Mesodermal cell (in vitro differentiated cells): ENCODE measurements at regions not wholly inside any gene's neighbourhood (a gene's known extent, or its start where the extent isn't known, plus 50 kb on each side); places are given as distances from the start of the nearest gene placed in this dataset.

Experiments
- H3K27ac ChIP-seq: 2 replicates; pipeline ENCODE4 v1.7.0; 2013; ENCODE audit warnings: mild to moderate bottlenecking, low read depth, low read length, moderate library complexity; ENCODE audit not compliant: severe bottlenecking
- H3K36me3 ChIP-seq: 2 replicates; pipeline ENCODE4 v1.7.1; 2013; ENCODE audit warnings: mild to moderate bottlenecking, low read length, moderate library complexity; ENCODE audit not compliant: control insufficient read depth, insufficient read depth
- H3K4me1 ChIP-seq: one replicate; pipeline ENCODE4 v1.7.1; 2013; ENCODE audit warnings: mild to moderate bottlenecking, low read length; ENCODE audit not compliant: insufficient read depth, control insufficient read depth, poor library complexity, severe bottlenecking
- H3K4me3 ChIP-seq: 2 replicates; pipeline ENCODE4 v1.7.0; 2013; ENCODE audit warnings: low read length, control low read depth, mild to moderate bottlenecking; ENCODE audit not compliant: insufficient read depth, poor library complexity, severe bottlenecking; ENCODE audit errors: extremely low read depth
- H3K9me3 ChIP-seq: 2 replicates; pipeline ENCODE4 v1.7.1; 2013; ENCODE audit warnings: mild to moderate bottlenecking, low read length, moderate library complexity; ENCODE audit not compliant: control insufficient read depth
- WGBS, 2 experiments: methylation state at CpG; one replicate each; pipeline ENCODE4 v1.1.5; 2013; ENCODE audit warnings: missing lambda C conversion rate in 2 of 2; ENCODE audit not compliant: insufficient coverage in 2 of 2; 5-methylcytosine and 5-hydroxymethylcytosine counted together

DNA sequence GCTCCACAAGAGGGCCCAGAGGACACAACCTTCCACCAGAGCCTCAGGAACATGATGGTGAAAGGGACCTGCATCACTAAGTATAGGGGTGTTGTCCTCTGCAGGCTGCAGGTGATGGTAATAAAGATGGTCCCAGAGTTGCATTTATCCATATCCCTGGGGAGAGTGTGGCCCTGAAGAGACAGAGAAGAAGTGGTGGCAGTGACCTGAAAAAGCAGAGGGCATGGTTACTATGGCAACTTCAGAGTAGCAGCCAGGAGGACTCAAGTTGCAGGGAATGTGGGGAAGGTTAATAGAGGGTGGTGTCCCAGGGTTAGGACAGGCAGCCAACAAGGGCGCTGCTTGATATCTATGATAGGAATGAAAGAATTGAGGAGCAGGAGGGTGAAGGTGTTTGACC, 57.1 kb downstream of the HLA-A start:
- Histone ChIP-seq H3K4me1 (no peaks in the 10 kb centered on the region), H3K27ac (no peak overlapping the region), H3K4me3 (no peak overlapping the region), H3K36me3 (no peaks in the 10 kb centered on the region), H3K9me3 (no peaks in the 10 kb centered on the region)
- WGBS, 2 experiments = 80% methylated on average over 1 of the region's 1 CpG; no CpG with 5 or more reads in 1 of the 2 experiments

- Histone ChIP-seq H3K9me3 (no peaks in the 10 kb centered on the region), H3K36me3 (no peaks in the 10 kb centered on the region), H3K4me3 (no peak overlapping the region), H3K4me1 (no peaks in the 10 kb centered on the region), H3K27ac (no peak overlapping the region)
- 87 to 95% methylated on average over 7 to 8 of the region's 9 CpGs for WGBS, 2 experiments
Measured at GRCh38 chr6:30000156-30000791, 57.9 kb downstream of the HLA-A start.

- WGBS, 2 experiments = 79 to 80% methylated on average over 3 of the region's 3 CpGs
- Histone ChIP-seq H3K27ac (no peak overlapping the region), H3K4me1 (no peaks in the 10 kb centered on the region), H3K36me3 (no peaks in the 10 kb centered on the region), H3K4me3 (no peak overlapping the region), H3K9me3 (no peaks in the 10 kb centered on the region)
Measured at GRCh38 chr6:30002871-30003270, 58.2 kb upstream of the POLR1H start.

DNA sequence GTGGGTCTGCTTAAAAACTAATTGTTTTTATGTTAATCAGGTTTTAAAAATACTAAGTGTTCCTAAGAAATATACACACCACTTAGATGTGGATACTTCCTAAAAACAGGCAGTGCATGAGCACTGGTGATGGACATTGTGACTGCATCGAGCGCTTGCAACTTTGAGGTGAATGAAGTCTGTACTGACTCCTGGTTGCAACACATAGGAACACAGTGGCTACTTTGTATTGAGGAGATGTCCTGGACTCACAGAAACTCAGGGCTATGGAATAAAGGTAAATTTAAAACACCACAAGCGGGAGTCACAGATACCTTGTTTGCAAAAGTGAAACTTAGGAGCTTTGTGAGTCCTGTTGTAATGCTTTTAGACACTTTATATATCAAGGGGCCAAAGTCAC, 55.6 kb upstream of the POLR1H start:
- H3K4me3 ChIP-seq = no peak overlapping the region
- no peaks in the 10 kb centered on the region for H3K9me3 ChIP-seq
- WGBS, 2 experiments = 62 to 85% methylated on average over 3 of the region's 3 CpGs

DNA sequence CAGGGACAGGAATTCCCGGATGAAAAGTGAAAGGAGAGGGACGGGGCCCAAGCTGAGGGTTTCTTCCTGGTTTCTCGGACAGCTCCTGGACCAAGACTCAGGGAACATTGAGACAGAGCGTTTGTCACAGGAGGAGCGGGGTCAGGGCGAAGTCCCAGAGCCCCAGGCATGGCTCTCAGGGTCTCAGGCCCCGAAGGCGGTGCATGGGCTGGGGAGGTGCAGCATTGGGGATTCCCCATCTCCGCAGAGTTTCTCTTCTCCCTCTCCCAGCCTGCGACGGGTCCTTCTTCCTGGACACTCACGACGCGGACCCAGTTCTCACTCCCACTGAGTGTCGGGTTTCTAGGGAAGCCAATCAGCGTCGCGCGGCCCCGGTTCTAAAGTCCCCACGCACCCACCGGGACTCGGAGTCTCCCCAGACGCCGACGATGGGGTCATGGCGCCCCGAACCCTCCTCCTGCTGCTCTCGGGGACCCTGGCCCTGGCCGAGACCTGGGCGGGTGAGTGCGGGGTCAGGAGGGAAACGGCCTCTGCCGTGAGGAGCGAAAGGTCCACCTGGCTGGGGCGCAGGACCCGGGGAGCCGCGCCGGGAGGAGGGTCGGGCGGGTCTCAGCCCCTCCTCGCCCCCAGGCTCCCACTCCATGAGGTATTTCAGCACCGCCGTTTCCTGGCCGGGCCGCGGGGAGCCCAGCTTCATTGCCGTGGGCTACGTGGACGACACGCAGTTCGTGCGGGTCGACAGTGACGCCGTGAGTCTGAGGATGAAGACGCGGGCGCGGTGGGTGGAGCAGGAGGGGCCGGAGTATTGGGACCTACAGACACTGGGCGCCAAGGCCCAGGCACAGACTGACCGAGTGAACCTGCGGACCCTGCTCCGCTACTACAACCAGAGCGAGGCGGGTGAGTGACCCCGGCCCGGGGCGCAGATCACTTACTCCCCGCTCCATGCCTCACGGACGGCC, 54.6 kb upstream of the POLR1H start:
- H3K36me3 ChIP-seq = no peaks in the 10 kb centered on the region
- 6 to 8% methylated on average over 60 to 61 of the region's 74 CpGs for WGBS, 2 experiments

More for the DNA sequence above, 55.6 kb upstream of the POLR1H start:
- no peaks in the 10 kb centered on the region for H3K4me1 ChIP-seq
- H3K36me3 ChIP-seq = no peaks in the 10 kb centered on the region
- no peak overlapping the region for H3K27ac ChIP-seq

GRCh38 chr6:30007132-30007764, 53.8 kb upstream of the POLR1H start:
- H3K9me3 ChIP-seq = no peaks in the 10 kb centered on the region

More for the DNA sequence above, 54.6 kb upstream of the POLR1H start:
- no peak overlapping the region for H3K27ac ChIP-seq
- peak overlapping the region; percentile 19 for H3K4me3 ChIP-seq
- no peaks in the 10 kb centered on the region for H3K9me3 ChIP-seq
- no peaks in the 10 kb centered on the region for H3K4me1 ChIP-seq

DNA sequence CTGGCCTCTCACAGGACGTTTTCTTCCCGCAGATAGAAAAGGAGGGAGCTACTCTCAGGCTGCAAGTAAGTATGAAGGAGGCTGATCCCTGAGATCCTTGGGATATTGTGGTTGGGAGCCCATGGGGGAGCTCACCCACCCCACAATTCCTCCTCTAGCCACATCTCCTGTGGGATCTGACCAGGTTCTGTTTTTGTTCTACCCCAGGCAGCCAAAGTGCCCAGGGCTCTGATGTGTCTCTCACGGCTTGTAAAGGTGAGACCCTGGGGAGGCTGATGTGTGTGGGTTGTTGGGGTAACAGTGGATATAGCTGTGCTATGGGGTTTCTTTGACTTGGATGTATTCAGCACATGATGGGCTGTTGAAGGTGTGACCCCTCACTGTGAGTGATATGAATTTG, 52.0 kb upstream of the POLR1H start:
- 80 to 100% methylated on average over 1 to 3 of the region's 3 CpGs for WGBS, 2 experiments
- no peak overlapping the region for H3K27ac ChIP-seq
- no peaks in the 10 kb centered on the region for H3K36me3 ChIP-seq
- H3K4me1 ChIP-seq = no peaks in the 10 kb centered on the region
- H3K4me3 ChIP-seq = no peak overlapping the region
- H3K9me3 ChIP-seq = no peaks in the 10 kb centered on the region

More at GRCh38 chr6:30007132-30007764, 53.8 kb upstream of the POLR1H start:
- Histone ChIP-seq H3K4me1 (no peaks in the 10 kb centered on the region), H3K27ac (no peak overlapping the region), H3K36me3 (no peaks in the 10 kb centered on the region), H3K4me3 (peak overlapping the region; percentile 19)
- WGBS, 2 experiments = 6 to 9% methylated on average over 37 to 39 of the region's 42 CpGs
